GM19043 (cell line): ENCODE measurements at regions not wholly inside any gene's neighbourhood (a gene's known extent, or its start where the extent isn't known, plus 50 kb on each side); places are given as distances from the start of the nearest gene placed in this dataset.

Experiments
- ATAC-seq: cut with Tn5 transposase; IDR thresholded peaks from one replicate; pipeline ENCODE4 v1.9.1; 2021; ENCODE audit warnings: low read depth; ENCODE audit not compliant: unreplicated experiment

DNA sequence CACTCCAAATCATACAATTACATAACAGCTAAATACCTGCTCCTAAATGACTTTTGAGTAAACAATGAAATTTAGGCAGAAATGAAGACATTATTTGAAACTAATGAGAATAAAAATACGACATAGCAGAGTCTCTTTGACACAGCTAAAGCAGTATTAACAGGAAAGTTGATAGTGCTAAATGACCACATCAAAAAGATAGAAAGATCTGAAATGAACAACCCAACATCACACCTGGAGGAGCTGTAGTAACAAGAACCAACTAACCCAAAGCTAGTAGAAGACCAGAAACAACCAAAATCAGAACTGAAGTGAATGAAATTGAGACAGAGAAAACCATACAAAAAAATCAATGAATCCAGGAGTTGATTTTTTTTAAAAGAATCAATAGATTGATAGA, 257.8 kb downstream of the ARAP2 start:
- ATAC-seq, result no peak

GRCh38 chr4:35993606-35994005, 250.7 kb downstream of the ARAP2 start:
- ATAC-seq, result no peak

GRCh38 chr4:36000941-36001557, 243.3 kb downstream of the ARAP2 start:
- no peak for ATAC-seq

DNA sequence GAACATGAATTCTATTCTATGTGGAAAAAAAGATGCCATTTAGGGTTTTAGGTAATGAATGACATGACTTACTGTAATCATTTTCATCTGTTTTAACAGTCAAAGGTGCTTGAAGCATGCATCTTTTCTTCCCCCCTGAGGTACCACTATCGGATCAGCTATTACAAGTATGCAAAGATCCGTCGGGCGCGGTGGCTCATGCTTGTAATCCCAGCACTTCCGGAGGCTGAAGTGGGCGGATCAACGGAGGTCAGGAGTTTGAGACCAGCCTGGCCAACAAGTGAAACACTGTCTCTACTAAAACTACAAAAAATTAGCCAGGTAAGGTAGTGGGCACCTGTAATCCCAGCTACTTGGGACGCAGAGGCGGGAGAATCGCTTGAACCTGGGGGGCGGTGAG, 241.3 kb downstream of the ARAP2 start:
- no peak for ATAC-seq

GRCh38 chr4:36004204-36004851, 240.0 kb downstream of the ARAP2 start:
- no peak for ATAC-seq

DNA sequence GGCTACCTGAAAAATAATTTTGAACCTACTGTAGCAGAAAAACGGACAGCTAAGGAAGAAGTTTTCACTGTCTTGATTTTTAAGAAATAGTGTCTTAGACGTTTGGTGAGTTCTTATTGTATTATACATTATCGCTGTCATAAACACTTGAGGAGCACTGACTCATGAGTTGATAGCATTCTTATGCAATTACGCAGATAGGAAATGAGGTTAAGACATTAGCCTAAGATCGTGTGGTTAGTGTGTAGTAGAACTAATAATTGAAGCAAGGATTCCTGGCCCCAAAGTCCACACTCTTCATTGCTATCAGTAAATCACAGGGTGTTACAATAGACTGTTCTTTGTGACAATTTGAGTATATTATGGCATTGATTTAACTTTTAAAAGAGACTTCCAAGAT, 238.1 kb downstream of the ARAP2 start:
- no peak for ATAC-seq

DNA sequence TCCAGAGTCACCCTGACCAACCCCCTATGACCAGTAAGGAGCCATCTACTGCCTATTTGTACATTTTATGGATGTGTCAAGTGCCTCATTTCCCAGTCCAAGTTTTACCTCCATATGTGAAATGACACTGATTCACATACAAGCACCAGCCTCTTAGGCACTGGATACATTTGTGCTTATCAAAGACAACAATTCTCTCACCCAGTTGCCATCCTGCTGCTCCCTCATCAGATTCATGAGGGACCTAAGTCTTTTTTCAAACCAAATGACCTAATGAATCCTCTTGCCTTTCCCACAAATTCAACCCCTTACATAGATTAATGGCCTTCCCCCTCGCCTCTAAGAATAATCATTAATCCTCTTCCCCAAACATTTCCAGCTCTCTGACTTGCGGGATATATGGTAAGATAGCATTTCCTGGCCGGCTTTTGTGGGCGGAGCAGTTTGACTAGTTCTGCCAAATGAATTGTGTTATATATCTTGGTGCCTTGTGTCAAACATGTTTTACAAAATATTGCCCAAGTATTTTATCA, 233.9 kb downstream of the ARAP2 start:
- no peak for ATAC-seq

GRCh38 chr4:36011381-36011780, 232.9 kb downstream of the ARAP2 start:
- ATAC-seq, result no peak

DNA sequence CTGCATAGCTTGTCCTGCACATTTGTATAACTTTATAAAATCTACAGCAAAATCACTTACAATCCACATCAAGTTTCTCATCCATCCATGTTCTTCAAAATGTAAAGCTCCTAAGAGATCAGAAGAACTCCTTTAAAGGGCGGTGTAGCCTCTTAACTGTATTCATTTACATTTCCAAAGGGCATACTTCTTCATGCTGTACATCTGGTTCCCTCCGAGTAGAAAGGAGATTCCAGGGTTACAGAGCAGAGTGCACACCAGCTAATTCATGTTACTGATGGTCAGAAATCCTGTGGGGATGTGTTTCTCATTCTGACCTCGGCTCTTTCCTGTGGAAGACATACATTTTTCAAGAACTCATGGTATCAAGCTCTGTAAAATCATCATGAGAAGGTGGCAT, 231.8 kb downstream of the ARAP2 start:
- no peak for ATAC-seq

- ATAC-seq, result no peak
These were observed 231.1 kb downstream of the ARAP2 start for GRCh38 chr4:36013206-36013605.
